OCI-LY1 (cell line): ENCODE measurements at regions not wholly inside any gene's neighbourhood (a gene's known extent, or its start where the extent isn't known, plus 50 kb on each side); places are given as distances from the start of the nearest gene placed in this dataset.

Source experiments
- H2AFZ ChIP-seq: fragments of 200-600 bp; sonication (generic), shearing (Covaris generic); 2 replicates; pipeline ENCODE4 v1.6.0; 2014; ENCODE audit warnings: antibody characterized with exemption, mild to moderate bottlenecking, low read length
- H3F3A ChIP-seq: fragments of 200-600 bp; sonication (generic), shearing (Covaris generic); 2 replicates; pipeline ENCODE4 v1.6.0; 2014; ENCODE audit warnings: mild to moderate bottlenecking, antibody characterized with exemption, low read length, moderate library complexity; ENCODE audit not compliant: insufficient read depth
- H3K27ac ChIP-seq: fragments of 200-600 bp; sonication (generic); 2 replicates; pipeline ENCODE4 v1.5.1; 2014; ENCODE audit warnings: low read length, mixed run types, mild to moderate bottlenecking, low read depth; ENCODE audit not compliant: poor library complexity, severe bottlenecking
- H3K27me3 ChIP-seq: fragments of 200-600 bp; sonication (generic); 2 replicates; pipeline ENCODE4 v1.6.0; 2014; ENCODE audit warnings: antibody characterized with exemption, mild to moderate bottlenecking, low read length, moderate library complexity; ENCODE audit not compliant: insufficient read depth
- H3K36me3 ChIP-seq: fragments of 200-600 bp; sonication (generic); 2 replicates; pipeline ENCODE4 v1.6.1; 2014; ENCODE audit warnings: mild to moderate bottlenecking, antibody characterized with exemption, low read length, moderate library complexity, mixed read lengths; ENCODE audit not compliant: insufficient read depth
- H3K4me1 ChIP-seq: fragments of 200-600 bp; sonication (generic); 2 replicates; pipeline ENCODE4 v1.5.1; 2014; ENCODE audit warnings: mild to moderate bottlenecking, low read length, moderate library complexity; ENCODE audit not compliant: insufficient read depth, severe bottlenecking
- H3K4me2 ChIP-seq: fragments of 200-600 bp; sonication (generic), shearing (Covaris generic); 2 replicates; pipeline ENCODE4 v1.6.1; 2014; ENCODE audit warnings: low read length
- H3K4me3 ChIP-seq: fragments of 200-600 bp; sonication (generic); 2 replicates; pipeline ENCODE4 v1.5.1; 2014; ENCODE audit warnings: low read length, low read depth, mild to moderate bottlenecking, mixed read lengths; ENCODE audit not compliant: poor library complexity, severe bottlenecking
- H3K79me2 ChIP-seq: fragments of 200-600 bp; shearing (Covaris generic); 2 replicates; pipeline ENCODE4 v1.6.1; 2016; ENCODE audit warnings: mixed run types, low read length, mixed read lengths; ENCODE audit not compliant: insufficient read depth
- H3K9ac ChIP-seq: fragments of 200-600 bp; sonication (generic), shearing (Covaris generic); 2 replicates; pipeline ENCODE4 v1.6.1; 2014; ENCODE audit warnings: mild to moderate bottlenecking, low read length, mixed read lengths
- H3K9me2 ChIP-seq: fragments of 200-600 bp; sonication (generic), shearing (Covaris generic); 2 replicates; pipeline ENCODE4 v1.6.1; 2014; ENCODE audit warnings: low read depth, mild to moderate bottlenecking, low read length, mixed read lengths
- H3K9me3 ChIP-seq: fragments of 200-600 bp; shearing (Covaris generic); 2 replicates; pipeline ENCODE4 v1.6.1; 2014; ENCODE audit warnings: low read length, mixed read lengths
- H4K20me1 ChIP-seq: fragments of 200-600 bp; sonication (generic), shearing (Covaris generic); 2 replicates; pipeline ENCODE4 v1.6.0; 2016; ENCODE audit warnings: mild to moderate bottlenecking, low read length; ENCODE audit not compliant: insufficient read depth
- CTCF ChIP-seq: fragments of 200-600 bp; sonication (generic), shearing (Covaris generic); IDR thresholded peaks from 2 replicates; pipeline ENCODE4 v1.5.1; 2017; ENCODE audit warnings: mild to moderate bottlenecking, antibody characterized with exemption, low read length, moderate library complexity, mixed read lengths
- EZH2 ChIP-seq: fragments of 200-600 bp; sonication (generic), shearing (Covaris generic); IDR thresholded peaks from 2 replicates; pipeline ENCODE4 v1.8.0; 2017; ENCODE audit warnings: borderline replicate concordance, mixed run types, mild to moderate bottlenecking, antibody characterized with exemption, low read length, moderate library complexity, mixed read lengths

GRCh38 chr6:90807791-90808701 is 221.2 kb upstream of the MAP3K7 start:
- no peak overlapping the region for H3K9ac ChIP-seq
- no peaks in the 10 kb centered on the region for H3F3A ChIP-seq
- H3K4me3 ChIP-seq: no peak overlapping the region
- H3K4me1 ChIP-seq: no peaks in the 10 kb centered on the region
- no peaks in the 10 kb centered on the region for H3K27me3 ChIP-seq
- TF ChIP-seq CTCF (no peak), EZH2 (no peak)
- H3K4me2 ChIP-seq: no peak overlapping the region
- no peaks in the 10 kb centered on the region for H3K36me3 ChIP-seq
- H4K20me1 ChIP-seq: no peaks in the 10 kb centered on the region
- H3K9me3 ChIP-seq: no peaks in the 10 kb centered on the region
- no peak overlapping the region for H2AFZ ChIP-seq
- no peak overlapping the region for H3K27ac ChIP-seq
- H3K9me2 ChIP-seq: no peaks in the 10 kb centered on the region
- no peaks in the 10 kb centered on the region for H3K79me2 ChIP-seq

GRCh38 chr6:90805619-90806155 is 218.8 kb upstream of the MAP3K7 start:
- H3K4me2 ChIP-seq: no peak overlapping the region
- H3K9ac ChIP-seq: no peak overlapping the region
- H3K9me2 ChIP-seq: no peaks in the 10 kb centered on the region
- H4K20me1 ChIP-seq: no peaks in the 10 kb centered on the region
- no peaks in the 10 kb centered on the region for H3K27me3 ChIP-seq
- no peaks in the 10 kb centered on the region for H3K4me1 ChIP-seq
- H3K4me3 ChIP-seq: no peak overlapping the region
- H2AFZ ChIP-seq: no peak overlapping the region
- H3K9me3 ChIP-seq: no peaks in the 10 kb centered on the region
- no peaks in the 10 kb centered on the region for H3F3A ChIP-seq
- no peaks in the 10 kb centered on the region for H3K79me2 ChIP-seq
- no peak overlapping the region for H3K27ac ChIP-seq
- no peak for TF ChIP-seq EZH2
- no peaks in the 10 kb centered on the region for H3K36me3 ChIP-seq

GRCh38 chr6:90803956-90804355 is 217.1 kb upstream of the MAP3K7 start:
- Histone ChIP-seq H3K4me1 (no peaks in the 10 kb centered on the region), H3K36me3 (no peaks in the 10 kb centered on the region), H3K9me2 (no peaks in the 10 kb centered on the region), H4K20me1 (no peaks in the 10 kb centered on the region), H3K4me3 (no peak overlapping the region), H3F3A (no peaks in the 10 kb centered on the region), H3K9me3 (no peaks in the 10 kb centered on the region), H2AFZ (no peak overlapping the region), H3K27ac (no peak overlapping the region), H3K4me2 (no peak overlapping the region), H3K9ac (no peak overlapping the region), H3K27me3 (no peaks in the 10 kb centered on the region), H3K79me2 (no peaks in the 10 kb centered on the region)
- TF ChIP-seq EZH2: no peak
- no peak for TF ChIP-seq CTCF
